HG02840 (cell line): ENCODE measurements at regions not wholly inside any gene's neighbourhood (a gene's known extent, or its start where the extent isn't known, plus 50 kb on each side); places are given as distances from the start of the nearest gene placed in this dataset.

Experiments
- ATAC-seq: cut with Tn5 transposase; IDR thresholded peaks from one replicate; pipeline ENCODE4 v1.9.1; 2021; ENCODE audit warnings: mild to moderate bottlenecking, moderate library complexity, moderate number of reproducible peaks; ENCODE audit not compliant: unreplicated experiment, low FRiP score

- no peak for ATAC-seq
These were observed 288.1 kb downstream of the TEX29 start for GRCh38 chr13:111608556-111608955.

GRCh38 chr13:111609631-111610030 is 289.2 kb downstream of the TEX29 start:
- no peak for ATAC-seq

GRCh38 chr13:111610081-111610480 is 289.6 kb downstream of the TEX29 start:
- ATAC-seq, result no peak

GRCh38 chr13:111610879-111611278 is 290.4 kb downstream of the TEX29 start:
- ATAC-seq, result no peak

- no peak for ATAC-seq
These were observed 291.2 kb downstream of the TEX29 start for GRCh38 chr13:111611651-111612050.

- ATAC-seq, result no peak
These were observed 292.4 kb downstream of the TEX29 start for GRCh38 chr13:111612886-111613285.

- ATAC-seq, result no peak
These were observed 293.6 kb downstream of the TEX29 start for GRCh38 chr13:111614009-111614408.

GRCh38 chr13:111614613-111615012 is 294.2 kb downstream of the TEX29 start:
- no peak for ATAC-seq

GRCh38 chr13:111616203-111616602 is 295.8 kb downstream of the TEX29 start:
- no peak for ATAC-seq

GRCh38 chr13:111620166-111620565 is 299.7 kb downstream of the TEX29 start:
- ATAC-seq, result no peak

GRCh38 chr13:111620586-111620985 is 300.1 kb downstream of the TEX29 start:
- ATAC-seq, result no peak

GRCh38 chr13:111621164-111621563 is 300.7 kb downstream of the TEX29 start:
- ATAC-seq, result no peak

GRCh38 chr13:111622051-111622531 is 301.6 kb downstream of the TEX29 start:
- no peak for ATAC-seq

GRCh38 chr13:111623208-111623607 is 302.8 kb downstream of the TEX29 start:
- no peak for ATAC-seq

- ATAC-seq, result no peak
These were observed 303.5 kb downstream of the TEX29 start for GRCh38 chr13:111623743-111624505.

- no peak for ATAC-seq
These were observed 305.3 kb downstream of the TEX29 start for GRCh38 chr13:111625526-111626315.

GRCh38 chr13:111626371-111627305 is 306.2 kb downstream of the TEX29 start:
- no peak for ATAC-seq

- ATAC-seq, result no peak
These were observed 307.2 kb downstream of the TEX29 start for GRCh38 chr13:111627596-111627995.

GRCh38 chr13:111629016-111629415 is 308.6 kb downstream of the TEX29 start:
- ATAC-seq, result no peak

GRCh38 chr13:111629457-111629856 is 309.0 kb downstream of the TEX29 start:
- ATAC-seq, result no peak

GRCh38 chr13:111629926-111630325 is 309.5 kb downstream of the TEX29 start:
- ATAC-seq, result no peak
